Vagina (tissue), 2 donors: ENCODE measurements at regions not wholly inside any gene's neighbourhood (a gene's known extent, or its start where the extent isn't known, plus 50 kb on each side); places are given as distances from the start of the nearest gene placed in this dataset.
"Not testable (repeated sequence)": the region's sequence is repeated elsewhere in the genome, so short reads cannot be mapped to it uniquely, and the experiment has no call there.

Source experiments
- POLR2A ChIP-seq, 2 donors: fragments of 450-650 bp; IDR thresholded peaks; one replicate each; pipeline ENCODE4 v1.6.1; 2017; ENCODE audit warnings: antibody characterized with exemption in 2 of 2, mild to moderate bottlenecking in 2 of 2, moderate library complexity in 2 of 2
- POLR2AphosphoS5 ChIP-seq, 2 donors: sonication (generic); formaldehyde crosslinking; IDR thresholded peaks; one replicate each; pipeline ENCODE4 v1.9.0; 2017; ENCODE audit warnings: antibody characterized with exemption in 2 of 2, mild to moderate bottlenecking in 2 of 2, low read depth in 1 of 2; ENCODE audit not compliant: insufficient read depth in 1 of 2
- TF ChIP-seq, protein P1 (sequence below), 3 experiments: fragments of 450-650 bp in 2 of 3; fragments of 200-600 bp in 1 of 3; sonication (generic) in 1 of 3; IDR thresholded peaks; one replicate each; pipeline ENCODE4 v1.5.1; 2017 to 2019; ENCODE audit warnings: antibody characterized with exemption in 3 of 3, mild to moderate bottlenecking in 2 of 3, moderate library complexity in 2 of 3

DNA sequence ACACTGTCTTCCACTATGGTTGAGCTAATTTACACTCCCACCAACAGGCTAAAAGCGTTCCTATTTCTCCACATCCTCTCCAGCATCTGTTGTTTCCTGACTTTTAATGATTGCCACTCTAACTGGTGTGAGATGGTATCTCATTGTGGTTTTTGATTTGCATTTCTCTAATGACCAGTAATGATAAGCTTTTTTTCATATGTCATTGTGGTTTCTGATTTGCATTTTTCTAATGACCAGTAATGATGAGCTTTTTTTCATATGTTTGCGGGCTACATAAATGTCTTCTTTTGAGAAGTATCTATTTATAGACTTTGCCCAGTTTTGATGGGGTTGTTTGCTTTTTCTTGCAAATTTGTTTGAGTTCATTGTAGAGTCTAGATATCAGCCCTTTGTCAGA lies 68.0 kb upstream of the RASA1 start:
- TF ChIP-seq, protein P1, sequence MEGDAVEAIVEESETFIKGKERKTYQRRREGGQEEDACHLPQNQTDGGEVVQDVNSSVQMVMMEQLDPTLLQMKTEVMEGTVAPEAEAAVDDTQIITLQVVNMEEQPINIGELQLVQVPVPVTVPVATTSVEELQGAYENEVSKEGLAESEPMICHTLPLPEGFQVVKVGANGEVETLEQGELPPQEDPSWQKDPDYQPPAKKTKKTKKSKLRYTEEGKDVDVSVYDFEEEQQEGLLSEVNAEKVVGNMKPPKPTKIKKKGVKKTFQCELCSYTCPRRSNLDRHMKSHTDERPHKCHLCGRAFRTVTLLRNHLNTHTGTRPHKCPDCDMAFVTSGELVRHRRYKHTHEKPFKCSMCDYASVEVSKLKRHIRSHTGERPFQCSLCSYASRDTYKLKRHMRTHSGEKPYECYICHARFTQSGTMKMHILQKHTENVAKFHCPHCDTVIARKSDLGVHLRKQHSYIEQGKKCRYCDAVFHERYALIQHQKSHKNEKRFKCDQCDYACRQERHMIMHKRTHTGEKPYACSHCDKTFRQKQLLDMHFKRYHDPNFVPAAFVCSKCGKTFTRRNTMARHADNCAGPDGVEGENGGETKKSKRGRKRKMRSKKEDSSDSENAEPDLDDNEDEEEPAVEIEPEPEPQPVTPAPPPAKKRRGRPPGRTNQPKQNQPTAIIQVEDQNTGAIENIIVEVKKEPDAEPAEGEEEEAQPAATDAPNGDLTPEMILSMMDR (IDR thresholded peaks at IDR 0.05): not testable (repeated sequence)
- TF ChIP-seq POLR2AphosphoS5 (IDR thresholded peaks at IDR 0.05; ENCODE audit: insufficient read depth in 1 of 2, low read depth in 1 of 2); POLR2A (IDR thresholded peaks at IDR 0.05): not testable (repeated sequence)
